Esophagus squamous epithelium (tissue), 4 donors: ENCODE measurements at regions not wholly inside any gene's neighbourhood (a gene's known extent, or its start where the extent isn't known, plus 50 kb on each side); places are given as distances from the start of the nearest gene placed in this dataset.

Source experiments
- CTCF ChIP-seq, 6 experiments: fragments of 450-650 bp in 4 of 6; fragments of 200-600 bp in 2 of 6; sonication (generic) in 2 of 6; IDR thresholded peaks; one replicate each; pipeline ENCODE4 v1.5.1; 2016 to 2019; ENCODE audit warnings: antibody characterized with exemption in 6 of 6, mild to moderate bottlenecking in 4 of 6, moderate library complexity in 4 of 6
- POLR2A ChIP-seq, 4 donors: fragments of 450-650 bp; IDR thresholded peaks; one replicate each; pipeline ENCODE4 v1.6.1; 2017; ENCODE audit warnings: antibody characterized with exemption in 4 of 4, mild to moderate bottlenecking in 4 of 4, moderate library complexity in 3 of 4

- no peak for TF ChIP-seq CTCF (IDR thresholded peaks at IDR 0.05)
- TF ChIP-seq POLR2A (IDR thresholded peaks at IDR 0.05), result no peak
Observed at GRCh38 chr12:30243426-30243825, 452.2 kb downstream of the IPO8 start.
